H9 (cell line): ENCODE measurements at regions not wholly inside any gene's neighbourhood (a gene's known extent, or its start where the extent isn't known, plus 50 kb on each side); places are given as distances from the start of the nearest gene placed in this dataset.

ENCODE experiments used
- DNase-seq: peaks from one replicate; pipeline ENCODE4 v3.0.0-alpha.2; 2017
- H2AFZ ChIP-seq: one replicate; pipeline ENCODE4 v1.6.1; 2013; ENCODE audit warnings: mild to moderate bottlenecking, low read length, control low read depth, moderate library complexity
- H2AK5ac ChIP-seq: 2 replicates; pipeline ENCODE4 v1.6.1; 2013; ENCODE audit warnings: low read length, control low read depth, mixed read lengths; ENCODE audit not compliant: insufficient read length
- H2BK120ac ChIP-seq: one replicate; pipeline ENCODE4 v1.6.1; 2013; ENCODE audit warnings: low read depth, mild to moderate bottlenecking, low read length, control low read depth, inconsistent platforms; ENCODE audit not compliant: poor library complexity, severe bottlenecking
- H2BK12ac ChIP-seq: 2 replicates; pipeline ENCODE4 v1.6.1; 2013; ENCODE audit warnings: low read length, control low read depth, mixed read lengths, low read depth; ENCODE audit not compliant: insufficient read length
- H2BK15ac ChIP-seq: 2 replicates; pipeline ENCODE4 v1.6.1; 2013; ENCODE audit warnings: low read depth, low read length, control low read depth
- H2BK20ac ChIP-seq: one replicate; pipeline ENCODE4 v1.6.1; 2013; ENCODE audit warnings: low read depth, mild to moderate bottlenecking, low read length, control low read depth, inconsistent platforms; ENCODE audit not compliant: poor library complexity, severe bottlenecking
- H2BK5ac ChIP-seq: 2 replicates; pipeline ENCODE4 v1.6.1; 2013; ENCODE audit warnings: low read length, control low read depth, mixed read lengths; ENCODE audit not compliant: insufficient read length
- H3K14ac ChIP-seq: 2 replicates; pipeline ENCODE4 v1.6.1; 2013; ENCODE audit warnings: low read length, control low read depth; ENCODE audit not compliant: insufficient read depth
- H3K18ac ChIP-seq: 2 replicates; pipeline ENCODE4 v1.6.1; 2013; ENCODE audit warnings: low read depth, mild to moderate bottlenecking, mixed read lengths, low read length, control low read depth; ENCODE audit not compliant: insufficient read length
- H3K23ac ChIP-seq: 2 replicates; pipeline ENCODE4 v1.6.1; 2013; ENCODE audit warnings: low read length, control low read depth, mixed read lengths, low read depth; ENCODE audit not compliant: insufficient read length
- H3K23me2 ChIP-seq: 2 replicates; pipeline ENCODE4 v1.6.1; 2013; ENCODE audit warnings: low read depth, mild to moderate bottlenecking, mixed read lengths, low read length, control low read depth; ENCODE audit not compliant: insufficient read length, poor library complexity, severe bottlenecking
- H3K27ac ChIP-seq: 2 replicates; pipeline ENCODE4 v1.5.1; 2013; ENCODE audit warnings: low read length, control low read depth, mixed read lengths, low read depth; ENCODE audit not compliant: insufficient read length
- H3K27me3 ChIP-seq: 2 replicates; pipeline ENCODE4 v1.6.1; 2013; ENCODE audit warnings: low read length, control low read depth, inconsistent platforms; ENCODE audit not compliant: insufficient read depth
- H3K4ac ChIP-seq: 2 replicates; pipeline ENCODE4 v1.6.1; 2013; ENCODE audit warnings: low read depth, mild to moderate bottlenecking, control low read depth, inconsistent platforms, low read length, moderate library complexity
- H3K4me1 ChIP-seq: 2 replicates; pipeline ENCODE4 v1.6.1; 2013; ENCODE audit warnings: low read length, control low read depth, inconsistent platforms; ENCODE audit not compliant: insufficient read depth
- H3K4me2 ChIP-seq: 2 replicates; pipeline ENCODE4 v1.6.1; 2013; ENCODE audit warnings: low read length, control low read depth, mixed read lengths; ENCODE audit not compliant: insufficient read length, insufficient read depth
- H3K56ac ChIP-seq: 2 replicates; pipeline ENCODE4 v1.6.1; 2013; ENCODE audit warnings: low read depth, mild to moderate bottlenecking, mixed read lengths, low read length, control low read depth; ENCODE audit not compliant: insufficient read length
- H3K79me1 ChIP-seq: 2 replicates; pipeline ENCODE4 v1.6.1; 2013; ENCODE audit warnings: low read depth, mild to moderate bottlenecking, moderate library complexity, low read length, control low read depth, inconsistent platforms; ENCODE audit not compliant: insufficient read depth, poor library complexity, severe bottlenecking
- H3K79me2 ChIP-seq: 2 replicates; pipeline ENCODE4 v1.6.1; 2013; ENCODE audit warnings: low read length, control low read depth, inconsistent platforms; ENCODE audit not compliant: insufficient read depth
- H3K9ac ChIP-seq: 2 replicates; pipeline ENCODE4 v1.6.1; 2013; ENCODE audit warnings: low read length, control low read depth, mixed read lengths; ENCODE audit not compliant: insufficient read length; ENCODE audit errors: extremely low read depth
- H3K9me3 ChIP-seq: one replicate; pipeline ENCODE4 v1.6.1; 2013; ENCODE audit warnings: low read depth, low read length, inconsistent platforms; ENCODE audit not compliant: control insufficient read depth
- H3T11ph ChIP-seq: one replicate; pipeline ENCODE4 v1.6.1; 2013; ENCODE audit warnings: mild to moderate bottlenecking, low read length, control low read depth, inconsistent platforms
- H4K20me1 ChIP-seq: one replicate; pipeline ENCODE4 v1.6.1; 2013; ENCODE audit not compliant: control insufficient read depth, insufficient read length, insufficient read depth
- H4K5ac ChIP-seq: 2 replicates; pipeline ENCODE4 v1.6.1; 2013; ENCODE audit warnings: low read depth, mild to moderate bottlenecking, mixed read lengths, low read length, control low read depth; ENCODE audit not compliant: insufficient read length
- H4K8ac ChIP-seq: replicated peaks from 2 replicates; pipeline ENCODE4 v1.6.1; 2013; ENCODE audit warnings: low read length, control low read depth, mixed read lengths, low read depth; ENCODE audit not compliant: insufficient read length
- H4K91ac ChIP-seq: 2 replicates; pipeline ENCODE4 v1.6.1; 2013; ENCODE audit warnings: low read depth, mild to moderate bottlenecking, moderate library complexity, mixed read lengths, low read length, control low read depth; ENCODE audit not compliant: insufficient read length
- H3K27ac Mint-ChIP-seq, 3 experiments: 2 replicates in 2 of 3; 3 replicates in 1 of 3; pipeline ENCODE4 v1.8.0; 2020 to 2021; ENCODE audit warnings: mixed read lengths in 3 of 3, mild to moderate bottlenecking in 1 of 3, moderate library complexity in 1 of 3
- H3K27me3 Mint-ChIP-seq: 2 replicates; pipeline ENCODE4 v1.8.0; 2021; ENCODE audit warnings: low read depth, mild to moderate bottlenecking, moderate library complexity, mixed read lengths
- H3K36me3 Mint-ChIP-seq, 3 experiments: 2 replicates in 2 of 3; 3 replicates in 1 of 3; pipeline ENCODE4 v1.8.0; 2020 to 2021; ENCODE audit warnings: low read depth in 3 of 3, mixed read lengths in 3 of 3; ENCODE audit not compliant: insufficient read depth in 1 of 3
- H3K4me1 Mint-ChIP-seq, 2 experiments: 2 replicates each; pipeline ENCODE4 v1.8.0; 2020; ENCODE audit warnings: mixed read lengths in 2 of 2
- H3K4me3 Mint-ChIP-seq, 2 experiments: 2 replicates in 1 of 2; 3 replicates in 1 of 2; pipeline ENCODE4 v1.8.0; 2020 to 2021; ENCODE audit warnings: mild to moderate bottlenecking in 2 of 2, mixed read lengths in 2 of 2, moderate library complexity in 1 of 2
- H3K9me3 Mint-ChIP-seq, 2 experiments: 2 replicates in 1 of 2; 3 replicates in 1 of 2; pipeline ENCODE4 v1.8.0; 2020; ENCODE audit warnings: mild to moderate bottlenecking in 2 of 2, mixed read lengths in 2 of 2, moderate library complexity in 1 of 2
- CTCF ChIP-seq: fragments of 200-600 bp; sonication (generic); conservative IDR thresholded peaks from 3 replicates; pipeline ENCODE4 v1.8.0; 2021; ENCODE audit warnings: antibody characterized with exemption, mild to moderate bottlenecking
- WGBS: extraction: QIAGEN DNeasy Blood & Tissue Kit; methylation state at CpG from one replicate; pipeline ENCODE4 v1.1.7; 2013; ENCODE audit warnings: missing lambda C conversion rate, low lambda C conversion rate, mixed read lengths; ENCODE audit not compliant: insufficient read length; ENCODE audit errors: extremely low coverage; 5-methylcytosine and 5-hydroxymethylcytosine counted together

- no peak for TF ChIP-seq CTCF
- no peaks in the 10 kb centered on the region for H3K27me3 ChIP-seq
- H2AK5ac ChIP-seq, result no peak overlapping the region
- no peaks in the 10 kb centered on the region for H3K36me3 Mint-ChIP-seq
- H3K4me1 ChIP-seq, result no peaks in the 10 kb centered on the region
- H3K9me3 Mint-ChIP-seq, result no peaks in the 10 kb centered on the region; a peak in 1 of 5 replicates
- no peak overlapping the region for H3K23ac ChIP-seq
- H3K18ac ChIP-seq, result no peak overlapping the region
- no peak overlapping the region for H2BK120ac ChIP-seq
- H3K9ac ChIP-seq, result no peak overlapping the region
- no peak overlapping the region for H2BK15ac ChIP-seq
- no peak overlapping the region for H3K27ac ChIP-seq
- H2BK5ac ChIP-seq, result no peak overlapping the region
- no peak overlapping the region for H3K56ac ChIP-seq
- H3K27ac Mint-ChIP-seq, result no peak overlapping the region
- no peak overlapping the region for H2BK12ac ChIP-seq
- no peak overlapping the region for H4K91ac ChIP-seq
- H4K8ac ChIP-seq, result no peak overlapping the region
- H3K23me2 ChIP-seq, result no peaks in the 10 kb centered on the region
- DNase-seq, result no peak
- no peak overlapping the region for H3T11ph ChIP-seq
- no peak overlapping the region for H3K4me2 ChIP-seq
- no peak overlapping the region for H2AFZ ChIP-seq
- H3K79me1 ChIP-seq, result no peaks in the 10 kb centered on the region
- no peak overlapping the region for H3K4me3 Mint-ChIP-seq
- H3K14ac ChIP-seq, result no peak overlapping the region
- no peak overlapping the region for H4K5ac ChIP-seq
- no CpG with 5 or more reads among the region's 4 CpGs for WGBS
- H3K27me3 Mint-ChIP-seq, result no peaks in the 10 kb centered on the region
- H3K4me1 Mint-ChIP-seq, result 0 out of 4 replicates have a peak, but pooled peaks cover 0 to 4% of the 10 kb centered on the region in 2 experiments
- no peaks in the 10 kb centered on the region for H3K79me2 ChIP-seq
- no peaks in the 10 kb centered on the region for H4K20me1 ChIP-seq
- H3K4ac ChIP-seq, result no peak overlapping the region
- H2BK20ac ChIP-seq, result no peak overlapping the region
- no peaks in the 10 kb centered on the region for H3K9me3 ChIP-seq
These were observed 68.3 kb downstream of the MAF start for GRCh38 chr16:79532273-79532672.
